Neural progenitor cell (in vitro differentiated cells): ENCODE measurements at regions not wholly inside any gene's neighbourhood (a gene's known extent, or its start where the extent isn't known, plus 50 kb on each side); places are given as distances from the start of the nearest gene placed in this dataset.
"Not testable (repeated sequence)": the region's sequence is repeated elsewhere in the genome, so short reads cannot be mapped to it uniquely, and the experiment has no call there.

Source experiments
- DNase-seq: peaks from one replicate; pipeline ENCODE4 v3.0.0-alpha.2; 2016; ENCODE audit warnings: low spot score
- H2AFZ ChIP-seq: fragments of 200-600 bp; sonication (generic); replicated peaks from 2 replicates; pipeline ENCODE4 v1.6.1; 2016; ENCODE audit warnings: antibody characterized with exemption
- H3F3A ChIP-seq: fragments of 200-600 bp; sonication (generic); 2 replicates; pipeline ENCODE4 v1.6.1; 2016; ENCODE audit warnings: antibody characterized with exemption, low read depth
- H3K27ac ChIP-seq: fragments of 200-600 bp; sonication (generic); 2 replicates; pipeline ENCODE4 v1.5.1; 2016; ENCODE audit warnings: mild to moderate bottlenecking
- H3K27me3 ChIP-seq: fragments of 200-600 bp; sonication (generic); 2 replicates; pipeline ENCODE4 v1.6.1; 2016; ENCODE audit warnings: mild to moderate bottlenecking, moderate library complexity
- H3K36me3 ChIP-seq: fragments of 200-600 bp; sonication (generic); 2 replicates; pipeline ENCODE4 v1.5.1; 2016
- H3K4me1 ChIP-seq: fragments of 200-600 bp; sonication (generic); 2 replicates; pipeline ENCODE4 v1.6.1; 2016; ENCODE audit warnings: mixed run types
- H3K4me2 ChIP-seq: fragments of 200-600 bp; sonication (generic); 2 replicates; pipeline ENCODE4 v1.6.1; 2016
- H3K4me3 ChIP-seq: fragments of 200-600 bp; sonication (generic); 2 replicates; pipeline ENCODE4 v1.5.1; 2016
- H3K79me2 ChIP-seq: fragments of 200-600 bp; sonication (generic); 2 replicates; pipeline ENCODE4 v1.6.1; 2016; ENCODE audit warnings: low read depth
- H3K9ac ChIP-seq: fragments of 200-600 bp; sonication (generic); 2 replicates; pipeline ENCODE4 v1.6.1; 2016
- H3K9me3 ChIP-seq: fragments of 200-600 bp; sonication (generic); 2 replicates; pipeline ENCODE4 v1.5.1; 2016; ENCODE audit warnings: low read depth
- H4K20me1 ChIP-seq: fragments of 200-600 bp; sonication (generic); 2 replicates; pipeline ENCODE4 v1.6.1; 2016; ENCODE audit warnings: low read depth
- H3K27ac Mint-ChIP-seq: 3 replicates; pipeline ENCODE4 v1.8.0; 2021; ENCODE audit warnings: mixed read lengths
- H3K27me3 Mint-ChIP-seq: 2 replicates; pipeline ENCODE4 v1.8.0; 2022; ENCODE audit warnings: low read depth, mild to moderate bottlenecking, inconsistent platforms, moderate library complexity, mixed read lengths; ENCODE audit not compliant: insufficient read depth
- H3K36me3 Mint-ChIP-seq: 3 replicates; pipeline ENCODE4 v1.8.0; 2021; ENCODE audit warnings: mixed read lengths
- H3K4me1 Mint-ChIP-seq: 3 replicates; pipeline ENCODE4 v1.8.0; 2021; ENCODE audit warnings: mixed read lengths
- H3K4me3 Mint-ChIP-seq: 3 replicates; pipeline ENCODE4 v1.8.0; 2021; ENCODE audit warnings: mild to moderate bottlenecking, moderate library complexity, mixed read lengths
- H3K9me3 Mint-ChIP-seq: 3 replicates; pipeline ENCODE4 v1.8.0; 2020; ENCODE audit warnings: mixed read lengths
- CTCF ChIP-seq: fragments of 200-600 bp; sonication (generic); IDR thresholded peaks from 2 replicates; pipeline ENCODE4 v1.5.1; 2017; ENCODE audit warnings: antibody characterized with exemption, mild to moderate bottlenecking
- EZH2 ChIP-seq: fragments of 200-600 bp; sonication (generic); IDR thresholded peaks from 2 replicates; pipeline ENCODE4 v1.6.1; 2017; ENCODE audit warnings: antibody characterized with exemption, mild to moderate bottlenecking, moderate library complexity
- EZH2phosphoT487 ChIP-seq: fragments of 200-600 bp; sonication (generic); IDR thresholded peaks from 2 replicates; pipeline ENCODE4 v1.6.1; 2017; ENCODE audit warnings: antibody characterized with exemption

GRCh38 chr6:76862936-76863335, 600.4 kb downstream of the HTR1B start:
- H3K27me3 Mint-ChIP-seq = no peaks in the 10 kb centered on the region
- no peaks in the 10 kb centered on the region for H3F3A ChIP-seq
- no peak overlapping the region for H3K4me3 Mint-ChIP-seq
- H3K4me1 Mint-ChIP-seq = no peaks in the 10 kb centered on the region
- no peaks in the 10 kb centered on the region for H3K36me3 Mint-ChIP-seq
- no peak for DNase-seq
- TF ChIP-seq EZH2phosphoT487 (no peak), CTCF (no peak), EZH2 (no peak)
- H3K79me2 ChIP-seq = no peaks in the 10 kb centered on the region
- no peak overlapping the region for H3K27ac ChIP-seq
- H2AFZ ChIP-seq = no peak overlapping the region
- no peaks in the 10 kb centered on the region for H3K27me3 ChIP-seq
- no peak overlapping the region for H3K9ac ChIP-seq
- no peak overlapping the region for H3K27ac Mint-ChIP-seq
- no peak overlapping the region for H3K4me2 ChIP-seq
- H3K9me3 ChIP-seq = no peaks in the 10 kb centered on the region
- no peaks in the 10 kb centered on the region for H3K9me3 Mint-ChIP-seq
- H3K4me1 ChIP-seq = no peaks in the 10 kb centered on the region
- no peaks in the 10 kb centered on the region for H3K36me3 ChIP-seq
- H4K20me1 ChIP-seq = no peaks in the 10 kb centered on the region
- H3K4me3 ChIP-seq = no peak overlapping the region

- H3K4me1 ChIP-seq = no peaks in the 10 kb centered on the region
- no peaks in the 10 kb centered on the region for H3K79me2 ChIP-seq
- no peaks in the 10 kb centered on the region for H4K20me1 ChIP-seq
- H3K9ac ChIP-seq = no peak overlapping the region
- Mint-ChIP-seq H3K4me1 (no peaks in the 10 kb centered on the region), H3K36me3 (no peaks in the 10 kb centered on the region), H3K27ac (no peak overlapping the region), H3K9me3 (no peaks in the 10 kb centered on the region), H3K27me3 (no peaks in the 10 kb centered on the region), H3K4me3 (no peak overlapping the region)
- H3K9me3 ChIP-seq = no peaks in the 10 kb centered on the region
- no peaks in the 10 kb centered on the region for H3K36me3 ChIP-seq
- no peak overlapping the region for H3K4me3 ChIP-seq
- TF ChIP-seq CTCF (peak; percentile 57), EZH2 (no peak), EZH2phosphoT487 (no peak)
- no peaks in the 10 kb centered on the region for H3K27me3 ChIP-seq
- H2AFZ ChIP-seq = no peak overlapping the region
- no peaks in the 10 kb centered on the region for H3F3A ChIP-seq
- no peak overlapping the region for H3K4me2 ChIP-seq
- H3K27ac ChIP-seq = no peak overlapping the region
- peak; percentile 65 for DNase-seq
These were observed 601.9 kb downstream of the HTR1B start for GRCh38 chr6:76861403-76861802.

GRCh38 chr6:76856065-76856464, 607.2 kb downstream of the HTR1B start:
- Histone ChIP-seq H3K4me3 (no peak overlapping the region), H3K79me2 (no peaks in the 10 kb centered on the region), H3F3A (no peaks in the 10 kb centered on the region), H4K20me1 (no peaks in the 10 kb centered on the region), H3K4me2 (no peak overlapping the region), H3K9ac (no peak overlapping the region), H3K27ac (no peak overlapping the region), H3K36me3 (no peaks in the 10 kb centered on the region), H3K4me1 (no peaks in the 10 kb centered on the region), H3K27me3 (no peaks in the 10 kb centered on the region), H3K9me3 (no peaks in the 10 kb centered on the region), H2AFZ (no peak overlapping the region)
- TF ChIP-seq EZH2 (no peak), CTCF (no peak), EZH2phosphoT487 (no peak)
- Mint-ChIP-seq H3K27ac (no peak overlapping the region), H3K4me3 (no peak overlapping the region), H3K9me3 (no peaks in the 10 kb centered on the region), H3K27me3 (no peaks in the 10 kb centered on the region), H3K4me1 (no peaks in the 10 kb centered on the region), H3K36me3 (no peaks in the 10 kb centered on the region)
- DNase-seq = no peak

GRCh38 chr6:76852776-76853175, 610.5 kb downstream of the HTR1B start:
- Histone ChIP-seq H3K4me1 (no peaks in the 10 kb centered on the region), H3K36me3 (no peaks in the 10 kb centered on the region), H3K4me2 (no peak overlapping the region), H4K20me1 (no peaks in the 10 kb centered on the region), H3K27me3 (no peaks in the 10 kb centered on the region), H3F3A (no peaks in the 10 kb centered on the region), H3K9ac (no peak overlapping the region), H3K9me3 (no peaks in the 10 kb centered on the region), H3K4me3 (no peak overlapping the region), H3K79me2 (no peaks in the 10 kb centered on the region), H3K27ac (no peak overlapping the region), H2AFZ (no peak overlapping the region)
- Mint-ChIP-seq H3K9me3 (no peaks in the 10 kb centered on the region), H3K4me3 (no peak overlapping the region), H3K27ac (no peak overlapping the region), H3K27me3 (no peaks in the 10 kb centered on the region), H3K4me1 (no peaks in the 10 kb centered on the region), H3K36me3 (no peaks in the 10 kb centered on the region)
- TF ChIP-seq EZH2phosphoT487 = no peak
- TF ChIP-seq CTCF = no peak
- no peak for TF ChIP-seq EZH2
- DNase-seq = no peak

- not testable (repeated sequence) for H3K4me3 ChIP-seq, H2AFZ ChIP-seq, H3K9me3 ChIP-seq, H3F3A ChIP-seq, H3K36me3 ChIP-seq, H3K27me3 Mint-ChIP-seq, H3K27ac ChIP-seq, H3K27ac Mint-ChIP-seq, H3K4me3 Mint-ChIP-seq, H3K9me3 Mint-ChIP-seq, H3K36me3 Mint-ChIP-seq, H3K4me2 ChIP-seq, H3K4me1 ChIP-seq, H3K79me2 ChIP-seq, H4K20me1 ChIP-seq, H3K9ac ChIP-seq, H3K4me1 Mint-ChIP-seq
- peak; percentile 19 for DNase-seq
- H3K27me3 ChIP-seq = peaks cover 19% of the 10 kb centered on the region
These were observed 613.9 kb downstream of the HTR1B start for GRCh38 chr6:76849274-76849970.
